HepG2 (cell line): ENCODE measurements at regions not wholly inside any gene's neighbourhood (a gene's known extent, or its start where the extent isn't known, plus 50 kb on each side); places are given as distances from the start of the nearest gene placed in this dataset.

Experiments
- ATAC-seq: fragments of 200-7000 bp; cut with Tn5 transposase; 3 replicates; pipeline ENCODE4 v1.9.1; 2020; ENCODE audit warnings: mild to moderate bottlenecking, moderate library complexity
- BruUV-seq: library from RNA; stranded (reverse); fragments of 400-500 nt; replicated peaks from 2 replicates; lab custom pipeline; 2021; lab: Mats Ljungman, UMichigan
- CTCF ChIA-PET: fragments of 300-600 bp; formaldehyde crosslinking; extraction: SDS; loops from one replicate; lab custom pipeline; 2021; ENCODE audit warnings: low total read pairs, inconsistent platforms, low intra/inter-chr PET ratio; lab: Yijun Ruan, JAX
- POLR2A ChIA-PET: fragments of 350-600 bp; sonication (Branson Sonifier 250); formaldehyde crosslinking; loops from one replicate; lab custom pipeline; 2020; ENCODE audit warnings: antibody characterized with exemption, inconsistent platforms; lab: Yijun Ruan, JAX
- DNase-seq: peaks from one replicate; pipeline ENCODE4 v3.0.0-alpha.2; 2015; ENCODE audit warnings: low spot score
- FAIRE-seq: peaks from 3 replicates; lab custom pipeline; 2011; peaks lifted over from hg19 to GRCh38; lab: Jason Lieb, UNC
- H2AFZ ChIP-seq: one replicate; pipeline ENCODE4 v1.6.1; 2011; ENCODE audit warnings: low read length, inconsistent platforms
- H3K27ac ChIP-seq: fragments of 300-600 bp; 3 replicates; pipeline ENCODE4 v1.8.0; 2011; ENCODE audit warnings: mixed run types, mild to moderate bottlenecking, mixed read lengths, low read length, inconsistent platforms; ENCODE audit not compliant: insufficient read depth; ENCODE audit errors: extremely low read length
- H3K27me3 ChIP-seq, 2 experiments: fragments of 200-600 bp in 1 of 2; 2 replicates in 1 of 2; 3 replicates in 1 of 2; pipeline versions ENCODE4 v1.6.0 to v1.8.0; 2011; ENCODE audit warnings: low read length in 2 of 2, mild to moderate bottlenecking in 2 of 2, moderate library complexity in 2 of 2, inconsistent platforms in 1 of 2; ENCODE audit not compliant: insufficient read depth in 2 of 2, control insufficient read depth in 1 of 2
- H3K36me3 ChIP-seq, 2 experiments: fragments of 200-600 bp in 1 of 2; replicated peaks in 1 of 2; 2 replicates in 1 of 2; 3 replicates in 1 of 2; pipeline versions ENCODE4 v1.5.1 to v1.8.0; 2011; ENCODE audit warnings: low read length in 2 of 2, inconsistent platforms in 1 of 2; ENCODE audit not compliant: insufficient read depth in 2 of 2, control insufficient read depth in 1 of 2
- H3K4me1 ChIP-seq: 2 replicates; pipeline ENCODE4 v1.5.1; 2012; ENCODE audit warnings: low read length, inconsistent platforms; ENCODE audit not compliant: insufficient read depth
- H3K4me2 ChIP-seq: 2 replicates; pipeline ENCODE4 v1.6.0; 2011; ENCODE audit warnings: low read depth, low read length, inconsistent platforms
- H3K4me3 ChIP-seq, 3 experiments: fragments of 200-600 bp in 1 of 3; sonication (generic), shearing (Covaris generic) in 1 of 3; replicated peaks in 1 of 3; 2 replicates each; pipeline ENCODE4 v1.5.1; 2011 to 2016; ENCODE audit warnings: low read length in 3 of 3, inconsistent platforms in 2 of 3, low read depth in 2 of 3, mild to moderate bottlenecking in 2 of 3, control low read depth in 1 of 3, mixed read lengths in 1 of 3; ENCODE audit not compliant: insufficient read depth in 1 of 3
- H3K79me2 ChIP-seq: one replicate; pipeline ENCODE4 v1.6.1; 2011; ENCODE audit warnings: low read length, inconsistent platforms; ENCODE audit not compliant: insufficient read depth
- H3K9ac ChIP-seq: 2 replicates; pipeline ENCODE4 v1.6.0; 2011; ENCODE audit warnings: mild to moderate bottlenecking, low read depth, low read length, inconsistent platforms; ENCODE audit not compliant: insufficient read depth
- H3K9me3 ChIP-seq: 2 replicates; pipeline ENCODE4 v1.5.1; 2012; ENCODE audit warnings: mild to moderate bottlenecking, low read length
- H4K20me1 ChIP-seq: 2 replicates; pipeline ENCODE4 v1.6.0; 2011; ENCODE audit warnings: inconsistent platforms, mild to moderate bottlenecking, low read length, moderate library complexity; ENCODE audit not compliant: insufficient read depth
- FOXA1 ChIP-seq, 2 experiments: fragments of 450-650 bp in 1 of 2; sonication (generic) in 1 of 2; formaldehyde crosslinking in 1 of 2; IDR thresholded peaks; 2 replicates each; pipeline versions ENCODE4 v1.4.0 to v1.6.1; 2016 to 2020; ENCODE audit warnings: missing genetic modification reagents in 1 of 2
- NR2F1 ChIP-seq, 2 experiments: fragments of 450-650 bp in 1 of 2; formaldehyde crosslinking in 1 of 2; IDR thresholded peaks; 2 replicates each; pipeline versions ENCODE4 v1.5.0 to v1.6.1; 2016 to 2020; ENCODE audit warnings: mild to moderate bottlenecking in 1 of 2, missing compliant biosample characterization in 1 of 2, missing genetic modification reagents in 1 of 2, moderate library complexity in 1 of 2
- POLR2AphosphoS5 ChIP-seq: IDR thresholded peaks from 2 replicates; pipeline ENCODE4 v1.6.1; 2012; ENCODE audit warnings: low read depth, low read length
- SYNCRIP ChIP-seq: fragments of 200-400 bp; formaldehyde crosslinking; IDR thresholded peaks from 2 replicates; pipeline ENCODE4 v1.6.1; 2018; ENCODE audit warnings: mild to moderate bottlenecking, low read depth, low read length; ENCODE audit not compliant: insufficient read depth
- ZNF160 ChIP-seq: sonication (generic); formaldehyde crosslinking; IDR thresholded peaks from 2 replicates; pipeline ENCODE4 v1.8.0; 2022; ENCODE audit warnings: mild to moderate bottlenecking, inconsistent platforms, missing genetic modification reagents
- ZZZ3 ChIP-seq: sonication (generic); formaldehyde crosslinking; IDR thresholded peaks from 2 replicates; pipeline ENCODE4 v1.4.0; 2020; ENCODE audit warnings: missing genetic modification reagents, mild to moderate bottlenecking, borderline replicate concordance
- in situ Hi-C: cut with HindIII; loops from 2 replicates; pipeline ENCODE4 v1.10.0; 2017; ENCODE audit warnings: low pct_unique_long_range_greater_than_20kb; ENCODE audit not compliant: extremely low pct_ligation_motif_present
- intact Hi-C: fragments of 100-400 bp; cut with micrococcal nuclease; formaldehyde crosslinking; loops from one replicate; pipeline ENCODE4 v1.10.0; 2022; ENCODE audit not compliant: unreplicated experiment
- TF ChIP-seq, protein P1 (sequence below): sonication (generic); formaldehyde crosslinking; IDR thresholded peaks from 2 replicates; pipeline ENCODE4 v1.9.0; 2021; ENCODE audit warnings: missing genetic modification reagents, borderline replicate concordance
- TF ChIP-seq, protein P2 (sequence below): sonication (generic); formaldehyde crosslinking; IDR thresholded peaks from 2 replicates; pipeline ENCODE4 v1.8.0; 2022; ENCODE audit warnings: missing genetic modification reagents, mild to moderate bottlenecking, moderate library complexity, borderline replicate concordance

DNA sequence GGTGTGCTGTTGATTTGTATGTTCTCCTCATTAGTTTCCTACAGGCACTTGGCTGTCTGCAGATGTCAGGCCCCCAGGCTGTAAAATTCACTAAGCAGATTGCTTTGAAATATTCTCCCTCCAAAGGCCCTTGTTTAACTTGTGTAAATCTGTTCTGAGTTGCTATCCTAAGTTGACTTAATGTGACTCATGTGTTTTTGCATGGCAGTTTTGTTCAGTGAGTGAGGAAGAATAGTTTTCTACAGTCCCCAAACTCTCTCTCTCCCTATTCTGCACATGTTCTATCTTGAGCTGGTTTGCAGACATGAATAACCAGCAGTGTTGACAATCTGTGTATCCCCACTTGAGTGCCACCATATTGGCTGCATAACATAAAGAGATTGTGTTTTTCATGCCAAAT lies 1005.4 kb upstream of the DDX18 start:
- in situ Hi-C loops, result no loop called here
- H3K27ac ChIP-seq, result no peak overlapping the region
- TF ChIP-seq, protein P1, sequence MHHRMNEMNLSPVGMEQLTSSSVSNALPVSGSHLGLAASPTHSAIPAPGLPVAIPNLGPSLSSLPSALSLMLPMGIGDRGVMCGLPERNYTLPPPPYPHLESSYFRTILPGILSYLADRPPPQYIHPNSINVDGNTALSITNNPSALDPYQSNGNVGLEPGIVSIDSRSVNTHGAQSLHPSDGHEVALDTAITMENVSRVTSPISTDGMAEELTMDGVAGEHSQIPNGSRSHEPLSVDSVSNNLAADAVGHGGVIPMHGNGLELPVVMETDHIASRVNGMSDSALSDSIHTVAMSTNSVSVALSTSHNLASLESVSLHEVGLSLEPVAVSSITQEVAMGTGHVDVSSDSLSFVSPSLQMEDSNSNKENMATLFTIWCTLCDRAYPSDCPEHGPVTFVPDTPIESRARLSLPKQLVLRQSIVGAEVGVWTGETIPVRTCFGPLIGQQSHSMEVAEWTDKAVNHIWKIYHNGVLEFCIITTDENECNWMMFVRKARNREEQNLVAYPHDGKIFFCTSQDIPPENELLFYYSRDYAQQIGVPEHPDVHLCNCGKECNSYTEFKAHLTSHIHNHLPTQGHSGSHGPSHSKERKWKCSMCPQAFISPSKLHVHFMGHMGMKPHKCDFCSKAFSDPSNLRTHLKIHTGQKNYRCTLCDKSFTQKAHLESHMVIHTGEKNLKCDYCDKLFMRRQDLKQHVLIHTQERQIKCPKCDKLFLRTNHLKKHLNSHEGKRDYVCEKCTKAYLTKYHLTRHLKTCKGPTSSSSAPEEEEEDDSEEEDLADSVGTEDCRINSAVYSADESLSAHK (CRISPR knock-in tag), result no peak
- TF ChIP-seq, protein P2, sequence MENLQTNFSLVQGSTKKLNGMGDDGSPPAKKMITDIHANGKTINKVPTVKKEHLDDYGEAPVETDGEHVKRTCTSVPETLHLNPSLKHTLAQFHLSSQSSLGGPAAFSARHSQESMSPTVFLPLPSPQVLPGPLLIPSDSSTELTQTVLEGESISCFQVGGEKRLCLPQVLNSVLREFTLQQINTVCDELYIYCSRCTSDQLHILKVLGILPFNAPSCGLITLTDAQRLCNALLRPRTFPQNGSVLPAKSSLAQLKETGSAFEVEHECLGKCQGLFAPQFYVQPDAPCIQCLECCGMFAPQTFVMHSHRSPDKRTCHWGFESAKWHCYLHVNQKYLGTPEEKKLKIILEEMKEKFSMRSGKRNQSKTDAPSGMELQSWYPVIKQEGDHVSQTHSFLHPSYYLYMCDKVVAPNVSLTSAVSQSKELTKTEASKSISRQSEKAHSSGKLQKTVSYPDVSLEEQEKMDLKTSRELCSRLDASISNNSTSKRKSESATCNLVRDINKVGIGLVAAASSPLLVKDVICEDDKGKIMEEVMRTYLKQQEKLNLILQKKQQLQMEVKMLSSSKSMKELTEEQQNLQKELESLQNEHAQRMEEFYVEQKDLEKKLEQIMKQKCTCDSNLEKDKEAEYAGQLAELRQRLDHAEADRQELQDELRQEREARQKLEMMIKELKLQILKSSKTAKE (CRISPR knock-in tag), result no peak
- TF ChIP-seq ZNF160 (CRISPR knock-in tag) (no peak), ZZZ3 (CRISPR knock-in tag) (no peak), SYNCRIP (no peak), FOXA1 (IDR thresholded peaks at IDR 0.05) (no peak), FOXA1 (CRISPR knock-in tag; IDR thresholded peaks at IDR 0.05) (no peak), NR2F1 (CRISPR knock-in tag; IDR thresholded peaks at IDR 0.05) (no peak), POLR2AphosphoS5 (no peak)
- intact Hi-C loops, result no loop called here
- CTCF ChIA-PET, result no interaction called here
- H3K27me3 ChIP-seq, result no peaks in the 10 kb centered on the region
- H2AFZ ChIP-seq, result no peak overlapping the region
- no peak overlapping the region for H3K9ac ChIP-seq
- BruUV-seq, result no TSS peak
- no peaks in the 10 kb centered on the region for H3K79me2 ChIP-seq
- no peak overlapping the region for H3K4me2 ChIP-seq
- no peaks in the 10 kb centered on the region for H4K20me1 ChIP-seq
- no peak overlapping the region for H3K4me3 ChIP-seq
- DNase-seq (no peak), ATAC-seq (no peak), FAIRE-seq (no peak)
- H3K36me3 ChIP-seq, result no peaks in the 10 kb centered on the region
- POLR2A ChIA-PET, result no interaction called here
- no peaks in the 10 kb centered on the region for H3K4me1 ChIP-seq
- H3K9me3 ChIP-seq, result peaks cover 86% of the 10 kb centered on the region
